ENCODE measurements at regions not wholly inside any gene's neighbourhood (a gene's known extent, or its start where the extent isn't known, plus 50 kb on each side); places are given as distances from the start of the nearest gene placed in this dataset.
A peak's percentile ranks its signal among the peaks of the same experiment; 100 is the strongest.

DNA sequence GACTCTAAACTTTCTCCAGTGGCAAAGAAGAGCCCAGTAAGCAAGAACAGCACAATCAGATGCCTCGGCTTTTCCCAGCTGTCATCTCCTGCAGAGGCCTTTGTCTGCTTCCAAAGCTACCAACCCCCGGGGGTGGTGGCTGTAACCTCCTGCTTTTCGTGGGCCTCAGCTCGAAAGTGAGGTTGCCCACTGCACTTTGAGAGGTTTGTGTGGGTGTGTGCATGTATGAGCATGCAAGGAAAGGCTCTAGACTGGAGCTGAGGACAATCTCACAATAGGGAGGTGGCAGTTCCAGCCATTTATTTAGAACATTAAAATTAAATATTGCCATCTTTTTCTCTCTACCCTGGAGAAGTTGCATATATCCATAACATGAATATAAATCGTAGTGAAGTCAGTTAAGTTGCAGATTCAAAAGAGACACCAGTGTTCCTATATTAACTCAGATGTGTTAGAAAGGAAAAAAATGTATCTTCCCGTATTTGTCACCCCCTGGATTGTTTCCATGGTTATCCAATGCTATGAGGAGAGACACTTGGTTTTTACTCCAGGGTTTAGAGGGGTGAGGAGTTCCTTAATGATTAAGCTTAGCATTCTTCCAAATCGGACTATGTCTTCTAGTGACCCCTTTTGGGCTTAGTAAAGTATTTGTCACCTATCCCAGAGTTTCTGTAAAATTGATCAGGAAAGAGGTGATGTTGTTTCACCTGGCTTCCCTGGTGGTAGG lies 781.1 kb downstream of the INHBA start:
- H3K27me3 Mint-ChIP-seq (ENCODE audit: low read depth): no peaks in the 10 kb centered on the region
- Histone ChIP-seq H3K9me3 (ENCODE audit: control insufficient read depth, low read depth, low read length) (no peaks in the 10 kb centered on the region), H2AK5ac (ENCODE audit: insufficient read length, low read length) (no peak overlapping the region), H2AFZ (ENCODE audit: low read length) (no peak overlapping the region), H2BK20ac (ENCODE audit: low read depth, low read length, poor library complexity, severe bottlenecking) (no peak overlapping the region), H3K23me2 (ENCODE audit: insufficient read length, low read depth, low read length, poor library complexity, severe bottlenecking) (no peaks in the 10 kb centered on the region), H2BK12ac (ENCODE audit: insufficient read length, low read depth, low read length) (no peak overlapping the region), H3K23ac (ENCODE audit: insufficient read length, low read depth, low read length) (no peak overlapping the region), H3K79me2 (ENCODE audit: insufficient read depth, low read length) (no peaks in the 10 kb centered on the region), H2BK5ac (ENCODE audit: insufficient read length, low read length) (no peak overlapping the region), H3K79me1 (ENCODE audit: insufficient read depth, low read depth, low read length, poor library complexity, severe bottlenecking) (no peaks in the 10 kb centered on the region), H4K20me1 (ENCODE audit: control insufficient read depth, insufficient read depth, insufficient read length) (no peaks in the 10 kb centered on the region), H4K91ac (ENCODE audit: insufficient read length, low read depth, low read length) (no peak overlapping the region), H2BK15ac (ENCODE audit: low read depth, low read length) (no peak overlapping the region), H3K14ac (ENCODE audit: insufficient read depth, low read length) (no peak overlapping the region), H2BK120ac (ENCODE audit: low read depth, low read length, poor library complexity, severe bottlenecking) (no peak overlapping the region), H3K4me1 (ENCODE audit: insufficient read depth, low read length) (no peaks in the 10 kb centered on the region), H3K9ac (ENCODE audit: extremely low read depth, insufficient read length, low read length) (no peak overlapping the region), H3K27ac (ENCODE audit: insufficient read length, low read depth, low read length) (no peak overlapping the region), H4K8ac (replicated peaks; ENCODE audit: insufficient read length, low read depth, low read length) (no peak overlapping the region), H3K27me3 (ENCODE audit: insufficient read depth, low read length) (no peaks in the 10 kb centered on the region), H3K18ac (ENCODE audit: insufficient read length, low read depth, low read length) (no peak overlapping the region), H4K5ac (ENCODE audit: insufficient read length, low read depth, low read length) (no peak overlapping the region), H3K4me2 (ENCODE audit: insufficient read depth, insufficient read length, low read length) (no peak overlapping the region), H3K4ac (ENCODE audit: low read depth, low read length) (no peak overlapping the region), H3T11ph (ENCODE audit: low read length) (no peak overlapping the region), H3K56ac (ENCODE audit: insufficient read length, low read depth, low read length) (no peak overlapping the region)
- H3K9me3 Mint-ChIP-seq: peaks cover 4% of the 10 kb centered on the region in 2 experiments; a peak in 3 of 5 replicates
- H3K36me3 Mint-ChIP-seq (ENCODE audit: insufficient read depth in 1 of 3, low read depth in 3 of 3): no peaks in the 10 kb centered on the region; a peak in 1 of 7 replicates
- TF ChIP-seq, protein P1, sequence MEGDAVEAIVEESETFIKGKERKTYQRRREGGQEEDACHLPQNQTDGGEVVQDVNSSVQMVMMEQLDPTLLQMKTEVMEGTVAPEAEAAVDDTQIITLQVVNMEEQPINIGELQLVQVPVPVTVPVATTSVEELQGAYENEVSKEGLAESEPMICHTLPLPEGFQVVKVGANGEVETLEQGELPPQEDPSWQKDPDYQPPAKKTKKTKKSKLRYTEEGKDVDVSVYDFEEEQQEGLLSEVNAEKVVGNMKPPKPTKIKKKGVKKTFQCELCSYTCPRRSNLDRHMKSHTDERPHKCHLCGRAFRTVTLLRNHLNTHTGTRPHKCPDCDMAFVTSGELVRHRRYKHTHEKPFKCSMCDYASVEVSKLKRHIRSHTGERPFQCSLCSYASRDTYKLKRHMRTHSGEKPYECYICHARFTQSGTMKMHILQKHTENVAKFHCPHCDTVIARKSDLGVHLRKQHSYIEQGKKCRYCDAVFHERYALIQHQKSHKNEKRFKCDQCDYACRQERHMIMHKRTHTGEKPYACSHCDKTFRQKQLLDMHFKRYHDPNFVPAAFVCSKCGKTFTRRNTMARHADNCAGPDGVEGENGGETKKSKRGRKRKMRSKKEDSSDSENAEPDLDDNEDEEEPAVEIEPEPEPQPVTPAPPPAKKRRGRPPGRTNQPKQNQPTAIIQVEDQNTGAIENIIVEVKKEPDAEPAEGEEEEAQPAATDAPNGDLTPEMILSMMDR (conservative IDR thresholded peaks at IDR 0.05): no peak
- WGBS (ENCODE audit: extremely low coverage, insufficient read length, low lambda C conversion rate): no CpG with 5 or more reads among the region's 7 CpGs
- H3K27ac Mint-ChIP-seq: peak overlapping the region in 1 of 3 experiments; percentile 54; a peak in 1 of 7 replicates
- H3K4me1 Mint-ChIP-seq: no peaks in the 10 kb centered on the region
- H3K4me3 Mint-ChIP-seq: no peak overlapping the region
- DNase-seq: no peak

All from H9 (cell line).